Neuronal stem cell (in vitro differentiated cells): ENCODE measurements at regions not wholly inside any gene's neighbourhood (a gene's known extent, or its start where the extent isn't known, plus 50 kb on each side); places are given as distances from the start of the nearest gene placed in this dataset.
A peak's percentile ranks its signal among the peaks of the same experiment; 100 is the strongest.

Experiments used
- DNase-seq: peaks from one replicate; pipeline ENCODE4 v3.0.0-alpha.2; 2013; ENCODE audit warnings: low spot score
- H2AFZ ChIP-seq: one replicate; pipeline ENCODE4 v1.6.1; 2013; ENCODE audit warnings: mild to moderate bottlenecking, low read length, inconsistent platforms
- H2AK5ac ChIP-seq: 2 replicates; pipeline ENCODE4 v1.6.1; 2013; ENCODE audit warnings: low read depth, mild to moderate bottlenecking, inconsistent platforms, low read length, moderate library complexity, mixed read lengths
- H2BK120ac ChIP-seq: 2 replicates; pipeline ENCODE4 v1.6.1; 2013; ENCODE audit warnings: low read depth, mild to moderate bottlenecking, inconsistent platforms, low read length, moderate library complexity, mixed read lengths
- H2BK12ac ChIP-seq: one replicate; pipeline ENCODE4 v1.6.1; 2013; ENCODE audit warnings: low read length, inconsistent platforms
- H2BK15ac ChIP-seq: 2 replicates; pipeline ENCODE4 v1.6.1; 2013; ENCODE audit warnings: mild to moderate bottlenecking, low read length, inconsistent platforms, mixed read lengths
- H2BK5ac ChIP-seq: one replicate; pipeline ENCODE4 v1.6.1; 2013; ENCODE audit warnings: inconsistent platforms, mild to moderate bottlenecking, low read length, moderate library complexity
- H3K14ac ChIP-seq: one replicate; pipeline ENCODE4 v1.6.1; 2013; ENCODE audit warnings: low read length, inconsistent platforms
- H3K18ac ChIP-seq: 2 replicates; pipeline ENCODE4 v1.6.1; 2013; ENCODE audit warnings: low read length, inconsistent platforms
- H3K23ac ChIP-seq: 2 replicates; pipeline ENCODE4 v1.6.1; 2013; ENCODE audit warnings: low read depth, mild to moderate bottlenecking, mixed read lengths, low read length, inconsistent platforms; ENCODE audit not compliant: poor library complexity
- H3K27ac ChIP-seq: replicated peaks from 3 replicates; pipeline ENCODE4 v1.5.1; 2013; ENCODE audit warnings: low read length, inconsistent platforms
- H3K27me3 ChIP-seq, 3 experiments: 2 replicates each; pipeline ENCODE4 v1.6.1; 2013; ENCODE audit warnings: low read length in 3 of 3, mild to moderate bottlenecking in 2 of 3, inconsistent platforms in 1 of 3, low read depth in 1 of 3, mixed read lengths in 1 of 3, moderate library complexity in 1 of 3; ENCODE audit not compliant: control insufficient read depth in 3 of 3, insufficient read depth in 3 of 3
- H3K36me3 ChIP-seq, 2 donors: replicated peaks in 1 of 2; 2 replicates each; pipeline ENCODE4 v1.6.1; 2013; ENCODE audit warnings: low read length in 2 of 2; ENCODE audit not compliant: control insufficient read depth in 2 of 2, insufficient read depth in 2 of 2
- H3K4ac ChIP-seq: 2 replicates; pipeline ENCODE4 v1.6.1; 2013; ENCODE audit warnings: inconsistent platforms, mild to moderate bottlenecking, low read length, moderate library complexity
- H3K4me1 ChIP-seq, 2 donors: 1 replicate in 1 of 2; 2 replicates in 1 of 2; pipeline ENCODE4 v1.6.1; 2013; ENCODE audit warnings: low read length in 2 of 2, low read depth in 1 of 2; ENCODE audit not compliant: control insufficient read depth in 2 of 2, insufficient read depth in 1 of 2
- H3K4me2 ChIP-seq: one replicate; pipeline ENCODE4 v1.6.1; 2013; ENCODE audit warnings: mild to moderate bottlenecking, low read length, inconsistent platforms; ENCODE audit not compliant: insufficient read depth, poor library complexity, severe bottlenecking
- H3K4me3 ChIP-seq, 2 donors: 2 replicates each; pipeline ENCODE4 v1.5.1; 2013; ENCODE audit warnings: low read length in 2 of 2, mild to moderate bottlenecking in 2 of 2, inconsistent platforms in 1 of 2, moderate library complexity in 1 of 2
- H3K79me1 ChIP-seq: one replicate; pipeline ENCODE4 v1.6.1; 2013; ENCODE audit warnings: low read depth, mild to moderate bottlenecking, inconsistent platforms, low read length, moderate library complexity
- H3K9ac ChIP-seq: one replicate; pipeline ENCODE4 v1.6.1; 2013; ENCODE audit warnings: mild to moderate bottlenecking, low read depth, low read length, inconsistent platforms; ENCODE audit not compliant: poor library complexity
- H3K9me3 ChIP-seq, 2 donors: replicated peaks in 1 of 2; 2 replicates each; pipeline versions ENCODE3 to v1.6.1; 2013; ENCODE audit warnings: low read length in 2 of 2, mild to moderate bottlenecking in 2 of 2, inconsistent platforms in 1 of 2, low read depth in 1 of 2, mixed read lengths in 1 of 2, moderate library complexity in 1 of 2; ENCODE audit not compliant: control insufficient read depth in 2 of 2, insufficient read depth in 1 of 2
- H4K8ac ChIP-seq: one replicate; pipeline ENCODE4 v1.6.1; 2013; ENCODE audit warnings: low read depth, mild to moderate bottlenecking, inconsistent platforms, low read length, moderate library complexity
- H4K91ac ChIP-seq: one replicate; pipeline ENCODE4 v1.6.1; 2013; ENCODE audit warnings: low read length, low read depth, mild to moderate bottlenecking, inconsistent platforms; ENCODE audit not compliant: poor library complexity
- WGBS, 2 donors: extraction: QIAGEN DNeasy Blood & Tissue Kit; methylation state at CpG; one replicate each; pipeline ENCODE4 v1.1.7; 2013; ENCODE audit warnings: missing lambda C conversion rate in 2 of 2, mixed read lengths in 1 of 2; ENCODE audit not compliant: insufficient read length in 2 of 2, insufficient replicate concordance in 1 of 2; ENCODE audit errors: extremely low coverage in 2 of 2; 5-methylcytosine and 5-hydroxymethylcytosine counted together

DNA sequence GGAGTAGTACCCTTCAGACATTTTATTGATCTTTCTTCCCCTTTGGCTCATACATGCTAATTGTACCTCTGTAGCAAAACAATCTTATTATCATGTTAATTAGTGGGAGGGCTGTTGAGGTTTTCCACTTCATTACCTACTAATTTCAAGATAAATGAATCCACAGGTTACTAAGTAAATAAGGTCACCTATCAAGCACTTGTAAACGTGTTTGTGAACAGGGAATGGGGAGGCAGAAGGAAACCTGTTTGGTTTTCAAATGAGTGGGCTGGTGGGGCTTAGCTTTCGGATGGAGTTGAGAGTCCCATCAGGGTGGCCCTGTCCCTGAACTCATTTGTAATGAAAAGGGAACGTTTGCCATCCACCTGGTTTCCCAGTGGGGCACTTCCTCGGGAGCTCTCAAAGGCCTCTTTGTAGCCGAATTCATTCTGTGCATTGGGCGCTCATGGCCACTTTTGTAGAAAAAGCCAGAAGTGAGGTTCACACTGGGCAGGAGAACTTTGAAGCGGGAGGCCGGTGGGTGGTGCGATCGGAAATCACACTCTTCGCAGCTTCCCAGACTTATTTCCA lies 419.8 kb upstream of the NR2F2 start:
- H2AK5ac ChIP-seq = no peak overlapping the region
- peak overlapping the region; percentile 69 for H2AFZ ChIP-seq
- no peak overlapping the region for H2BK12ac ChIP-seq
- no peak overlapping the region for H3K9ac ChIP-seq
- no peak overlapping the region for H3K4ac ChIP-seq
- DNase-seq = no peak
- no CpG with 5 or more reads among the region's 11 CpGs for WGBS, 2 donors
- H3K27me3 ChIP-seq = no peaks in the 10 kb centered on the region
- H3K79me1 ChIP-seq = no peaks in the 10 kb centered on the region
- no peak overlapping the region for H3K27ac ChIP-seq
- H3K9me3 ChIP-seq = no peaks in the 10 kb centered on the region
- H2BK120ac ChIP-seq = no peak overlapping the region
- no peaks in the 10 kb centered on the region for H3K36me3 ChIP-seq
- no peak overlapping the region for H3K23ac ChIP-seq
- H4K8ac ChIP-seq = no peak overlapping the region
- H3K18ac ChIP-seq = no peak overlapping the region
- peaks cover 6 to 20% of the 10 kb centered on the region in 2 donors for H3K4me1 ChIP-seq
- no peak overlapping the region for H2BK5ac ChIP-seq
- no peak overlapping the region for H3K4me2 ChIP-seq
- no peak overlapping the region for H3K4me3 ChIP-seq
- H4K91ac ChIP-seq = no peak overlapping the region
- H3K14ac ChIP-seq = no peak overlapping the region
- H2BK15ac ChIP-seq = no peak overlapping the region

DNA sequence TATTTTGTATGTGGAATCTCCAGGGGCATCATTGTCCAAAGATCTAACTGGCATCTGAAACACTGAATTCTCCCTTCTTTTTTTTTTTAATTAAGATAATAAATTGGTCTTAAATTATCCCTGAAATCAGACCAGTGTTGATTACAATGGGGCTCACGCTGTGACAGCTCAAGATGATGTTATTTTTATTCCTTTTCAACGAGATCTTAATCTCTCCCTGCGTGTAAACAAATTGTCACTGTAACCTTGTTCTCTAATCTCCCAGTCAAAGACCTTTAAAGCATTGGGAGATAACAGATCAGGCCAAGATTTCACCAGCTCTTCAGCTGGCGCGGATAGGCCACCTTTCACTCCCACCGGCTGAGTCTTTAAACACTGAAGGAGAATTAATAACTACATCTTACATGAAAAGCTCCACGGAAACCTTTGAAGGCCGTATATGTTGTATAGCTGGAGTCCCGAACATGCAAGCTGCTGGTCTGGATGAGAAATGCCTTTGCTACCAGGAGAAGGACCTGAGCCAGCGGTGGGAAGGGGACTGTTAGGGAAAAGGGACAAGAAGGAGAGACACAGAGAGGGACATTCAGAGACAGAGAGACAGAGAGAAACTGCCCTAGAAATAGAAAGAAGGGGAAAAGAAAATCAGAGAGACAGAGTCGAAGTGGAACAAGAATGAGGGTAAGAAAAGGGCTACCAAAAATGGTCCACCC lies 418.8 kb upstream of the NR2F2 start:
- Histone ChIP-seq H3K4me2 (no peak overlapping the region), H3K9me3 (no peaks in the 10 kb centered on the region), H2AK5ac (no peak overlapping the region), H2BK120ac (no peak overlapping the region), H3K18ac (peak overlapping the region; percentile 78), H2AFZ (peak overlapping the region; percentile 3), H3K27me3 (no peaks in the 10 kb centered on the region), H4K91ac (no peak overlapping the region), H3K14ac (no peak overlapping the region), H3K36me3 (no peaks in the 10 kb centered on the region), H3K9ac (no peak overlapping the region), H2BK15ac (no peak overlapping the region), H2BK12ac (no peak overlapping the region), H4K8ac (no peak overlapping the region), H2BK5ac (no peak overlapping the region), H3K27ac (no peak overlapping the region), H3K79me1 (no peaks in the 10 kb centered on the region), H3K23ac (no peak overlapping the region), H3K4me1 (peaks cover 6 to 20% of the 10 kb centered on the region in 2 donors), H3K4me3 (no peak overlapping the region), H3K4ac (no peak overlapping the region)
- no peak for DNase-seq
- no CpG with 5 or more reads among the region's 11 CpGs for WGBS, 2 donors

DNA sequence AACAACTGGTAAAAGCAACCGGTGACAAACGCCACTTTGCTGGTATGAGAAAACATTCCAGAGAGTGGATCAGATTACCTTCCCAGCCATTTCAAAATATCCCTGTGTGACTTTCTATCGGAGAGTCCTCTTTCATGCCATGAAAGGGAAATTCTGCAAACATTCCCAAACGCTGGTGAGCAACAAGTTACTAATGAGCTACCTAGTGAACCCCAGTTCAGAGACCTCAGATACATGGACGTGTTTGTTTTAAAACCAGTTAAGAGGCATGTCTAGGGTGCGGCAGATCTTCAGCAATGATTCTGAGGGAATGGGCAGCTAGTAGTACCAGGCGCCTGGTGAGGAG lies 418.2 kb upstream of the NR2F2 start:
- H2AK5ac ChIP-seq = no peak overlapping the region
- no peak overlapping the region for H3K27ac ChIP-seq
- no peaks in the 10 kb centered on the region for H3K27me3 ChIP-seq
- H3K4me3 ChIP-seq = no peak overlapping the region
- no peaks in the 10 kb centered on the region for H3K79me1 ChIP-seq
- H2BK15ac ChIP-seq = no peak overlapping the region
- H3K9ac ChIP-seq = no peak overlapping the region
- H2AFZ ChIP-seq = peak overlapping the region; percentile 17
- WGBS, 2 donors = no CpG with 5 or more reads among the region's 7 CpGs
- H4K8ac ChIP-seq = no peak overlapping the region
- no peak overlapping the region for H3K14ac ChIP-seq
- H3K18ac ChIP-seq = peak overlapping the region; percentile 5
- DNase-seq = no peak
- H2BK12ac ChIP-seq = no peak overlapping the region
- H3K23ac ChIP-seq = no peak overlapping the region
- H3K4me2 ChIP-seq = no peak overlapping the region
- no peak overlapping the region for H4K91ac ChIP-seq
- peaks cover 6 to 18% of the 10 kb centered on the region in 2 donors for H3K4me1 ChIP-seq
- no peaks in the 10 kb centered on the region for H3K36me3 ChIP-seq
- H3K4ac ChIP-seq = no peak overlapping the region
- H3K9me3 ChIP-seq = no peaks in the 10 kb centered on the region
- H2BK5ac ChIP-seq = no peak overlapping the region
- H2BK120ac ChIP-seq = no peak overlapping the region

DNA sequence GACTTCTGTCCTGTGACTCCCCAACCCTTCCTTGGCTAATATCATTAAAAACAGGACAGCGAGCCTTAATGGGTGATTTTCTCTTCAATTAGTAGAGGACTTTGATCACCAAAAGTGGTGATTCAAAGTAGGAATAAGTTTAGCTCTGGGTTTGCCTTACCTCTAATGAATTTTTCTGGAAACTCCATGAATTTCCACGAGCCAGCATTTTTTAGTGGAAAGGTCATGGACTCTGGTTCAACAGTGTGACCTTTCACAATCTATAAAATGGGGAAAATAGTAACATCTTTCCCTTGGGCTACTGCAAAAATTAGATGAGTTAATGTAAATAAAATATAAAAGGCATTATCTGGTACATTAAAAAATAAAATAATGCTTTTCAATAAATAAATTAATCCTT lies 417.8 kb upstream of the NR2F2 start:
- H3K9me3 ChIP-seq = no peaks in the 10 kb centered on the region
- H4K91ac ChIP-seq = no peak overlapping the region
- H3K4me2 ChIP-seq = no peak overlapping the region
- no peak overlapping the region for H3K4ac ChIP-seq
- no peak overlapping the region for H3K27ac ChIP-seq
- no peak overlapping the region for H2BK15ac ChIP-seq
- no peaks in the 10 kb centered on the region for H3K27me3 ChIP-seq
- no peak overlapping the region for H2BK120ac ChIP-seq
- H2BK12ac ChIP-seq = no peak overlapping the region
- no peak overlapping the region for H2AK5ac ChIP-seq
- no peak overlapping the region for H3K4me3 ChIP-seq
- WGBS, 2 donors = no CpG with 5 or more reads among the region's 2 CpGs
- H3K79me1 ChIP-seq = no peaks in the 10 kb centered on the region
- H2BK5ac ChIP-seq = no peak overlapping the region
- peaks cover 6 to 18% of the 10 kb centered on the region in 2 donors for H3K4me1 ChIP-seq
- H3K14ac ChIP-seq = no peak overlapping the region
- DNase-seq = no peak
- peak overlapping the region; percentile 17 for H2AFZ ChIP-seq
- H3K18ac ChIP-seq = no peak overlapping the region
- H3K36me3 ChIP-seq = no peaks in the 10 kb centered on the region
- H3K23ac ChIP-seq = no peak overlapping the region
- H4K8ac ChIP-seq = no peak overlapping the region
- no peak overlapping the region for H3K9ac ChIP-seq
